K562 (cell line): ENCODE measurements at regions not wholly inside any gene's neighbourhood (a gene's known extent, or its start where the extent isn't known, plus 50 kb on each side); places are given as distances from the start of the nearest gene placed in this dataset.

Source experiments
- ASH1L ChIP-seq: fragments of 450-650 bp; IDR thresholded peaks from 2 replicates; pipeline ENCODE4 v1.6.1; 2018; ENCODE audit warnings: borderline replicate concordance, mild to moderate bottlenecking, low read depth; ENCODE audit not compliant: partially characterized antibody
- CCNT2 ChIP-seq: IDR thresholded peaks from 2 replicates; pipeline ENCODE4 v1.6.1; 2011; ENCODE audit warnings: borderline replicate concordance, low read depth, mild to moderate bottlenecking, moderate library complexity, mixed read lengths, low read length; ENCODE audit not compliant: insufficient read length; ENCODE audit errors: extremely low read depth
- DPF2 ChIP-seq: fragments of 450-650 bp; IDR thresholded peaks from 2 replicates; pipeline ENCODE4 v1.6.1; 2016
- ELK3 ChIP-seq: fragments of 450-650 bp; formaldehyde crosslinking; IDR thresholded peaks from 2 replicates; pipeline ENCODE4 v1.4.0; 2020; ENCODE audit warnings: mild to moderate bottlenecking
- ESRRA ChIP-seq: fragments of 450-650 bp; IDR thresholded peaks from 2 replicates; pipeline ENCODE4 v1.6.1; 2014; ENCODE audit warnings: low read depth, mild to moderate bottlenecking, moderate library complexity, borderline replicate concordance
- ILK ChIP-seq: fragments of 450-650 bp; IDR thresholded peaks from 2 replicates; pipeline ENCODE4 v1.6.1; 2016; ENCODE audit warnings: missing genetic modification characterization, low read depth, mild to moderate bottlenecking, missing compliant biosample characterization, moderate library complexity, borderline replicate concordance
- NR2C2 ChIP-seq, 2 experiments: fragments of 200-800 bp in 1 of 2; sonication (Bioruptor generic) in 1 of 2; sonication (generic) in 1 of 2; formaldehyde crosslinking in 1 of 2; IDR thresholded peaks; 2 replicates each; pipeline versions ENCODE4 v1.6.1 to v1.8.0; 2016 to 2022; ENCODE audit warnings: mild to moderate bottlenecking in 1 of 2, missing compliant biosample characterization in 1 of 2, missing genetic modification characterization in 1 of 2, missing genetic modification reagents in 1 of 2
- OTX1 ChIP-seq: fragments of 450-650 bp; formaldehyde crosslinking; IDR thresholded peaks from 2 replicates; pipeline ENCODE4 v1.4.0; 2022; ENCODE audit warnings: mild to moderate bottlenecking
- PKNOX1 ChIP-seq: fragments of 450-650 bp; IDR thresholded peaks from 2 replicates; pipeline ENCODE4 v1.6.1; 2016
- RAD51 ChIP-seq: fragments of 450-650 bp; IDR thresholded peaks from 2 replicates; pipeline ENCODE4 v1.7.1; 2016; ENCODE audit warnings: low read depth, mild to moderate bottlenecking, borderline replicate concordance
- RBM15 ChIP-seq: fragments of 200-400 bp; formaldehyde crosslinking; IDR thresholded peaks from 2 replicates; pipeline ENCODE4 v1.6.1; 2018; ENCODE audit warnings: mild to moderate bottlenecking, low read length, moderate library complexity; ENCODE audit not compliant: insufficient read depth
- RCOR1 ChIP-seq, 2 experiments: IDR thresholded peaks; 2 replicates each; pipeline ENCODE4 v1.6.1; 2012; ENCODE audit warnings: low read depth in 2 of 2, low read length in 2 of 2, borderline replicate concordance in 1 of 2, improper control_type of control experiment in 1 of 2
- SRSF7 ChIP-seq: fragments of 200-400 bp; formaldehyde crosslinking; optimal IDR thresholded peaks from 2 replicates; pipeline ENCODE3; 2017; ENCODE audit warnings: mild to moderate bottlenecking, low read depth, low read length
- XRCC3 ChIP-seq: fragments of 450-650 bp; IDR thresholded peaks from 2 replicates; pipeline ENCODE4 v1.6.1; 2017; ENCODE audit warnings: mild to moderate bottlenecking, moderate library complexity
- ZFPM2 ChIP-seq: fragments of 250-450 bp; sonication (Bioruptor Pico); IDR thresholded peaks from 2 replicates; pipeline ENCODE4 v1.5.1; 2022; ENCODE audit warnings: mild to moderate bottlenecking
- ZNF140 ChIP-seq: fragments of 250-450 bp; sonication (Bioruptor Pico); IDR thresholded peaks from 2 replicates; pipeline ENCODE4 v1.8.0; 2021; ENCODE audit warnings: moderate library complexity, mild to moderate bottlenecking, inconsistent platforms
- ZNF830 ChIP-seq: fragments of 250-450 bp; sonication (Bioruptor Pico); IDR thresholded peaks from 2 replicates; pipeline ENCODE4 v1.5.0; 2021; ENCODE audit warnings: mild to moderate bottlenecking
- TF ChIP-seq, protein P1 (sequence below): fragments of 450-650 bp; IDR thresholded peaks from 2 replicates; pipeline ENCODE4 v1.6.1; 2016; ENCODE audit warnings: low read depth, mild to moderate bottlenecking, moderate library complexity
- TF ChIP-seq, protein P2 (sequence below): fragments of 150-350 bp; IDR thresholded peaks from 2 replicates; pipeline ENCODE4 v1.6.1; 2014; ENCODE audit warnings: low read depth, mild to moderate bottlenecking, low read length, borderline replicate concordance

GRCh38 chr16:79770244-79771064, 169.9 kb upstream of the MAF start (continued):
- TF ChIP-seq, protein P1, sequence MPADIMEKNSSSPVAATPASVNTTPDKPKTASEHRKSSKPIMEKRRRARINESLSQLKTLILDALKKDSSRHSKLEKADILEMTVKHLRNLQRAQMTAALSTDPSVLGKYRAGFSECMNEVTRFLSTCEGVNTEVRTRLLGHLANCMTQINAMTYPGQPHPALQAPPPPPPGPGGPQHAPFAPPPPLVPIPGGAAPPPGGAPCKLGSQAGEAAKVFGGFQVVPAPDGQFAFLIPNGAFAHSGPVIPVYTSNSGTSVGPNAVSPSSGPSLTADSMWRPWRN: no peak
- TF ChIP-seq XRCC3 (no peak), PKNOX1 (peak; percentile 66; the same call in 1 of the 2 replicates), ILK (no peak), ESRRA (no peak), OTX1 (0 out of 2 replicates have a peak, but pooled peaks have one; percentile 20), ZNF140 (CRISPR knock-in tag) (no peak), ELK3 (CRISPR knock-in tag) (no peak), ZFPM2 (CRISPR knock-in tag) (no peak), ASH1L (peak; percentile 79), RCOR1 (IDR thresholded peaks at IDR 0.05; ENCODE audit: borderline replicate concordance in 1 of 2, low read depth in 2 of 2, low read length in 2 of 2) (no peak), CCNT2 (peak; percentile 72), NR2C2 (CRISPR knock-in tag; IDR thresholded peaks at IDR 0.05) (no peak), NR2C2 (tag; IDR thresholded peaks at IDR 0.05) (peak; percentile 58), RAD51 (no peak), SRSF7 (no peak), RBM15 (no peak), ZNF830 (no peak), DPF2 (no peak)
- TF ChIP-seq, protein P2, sequence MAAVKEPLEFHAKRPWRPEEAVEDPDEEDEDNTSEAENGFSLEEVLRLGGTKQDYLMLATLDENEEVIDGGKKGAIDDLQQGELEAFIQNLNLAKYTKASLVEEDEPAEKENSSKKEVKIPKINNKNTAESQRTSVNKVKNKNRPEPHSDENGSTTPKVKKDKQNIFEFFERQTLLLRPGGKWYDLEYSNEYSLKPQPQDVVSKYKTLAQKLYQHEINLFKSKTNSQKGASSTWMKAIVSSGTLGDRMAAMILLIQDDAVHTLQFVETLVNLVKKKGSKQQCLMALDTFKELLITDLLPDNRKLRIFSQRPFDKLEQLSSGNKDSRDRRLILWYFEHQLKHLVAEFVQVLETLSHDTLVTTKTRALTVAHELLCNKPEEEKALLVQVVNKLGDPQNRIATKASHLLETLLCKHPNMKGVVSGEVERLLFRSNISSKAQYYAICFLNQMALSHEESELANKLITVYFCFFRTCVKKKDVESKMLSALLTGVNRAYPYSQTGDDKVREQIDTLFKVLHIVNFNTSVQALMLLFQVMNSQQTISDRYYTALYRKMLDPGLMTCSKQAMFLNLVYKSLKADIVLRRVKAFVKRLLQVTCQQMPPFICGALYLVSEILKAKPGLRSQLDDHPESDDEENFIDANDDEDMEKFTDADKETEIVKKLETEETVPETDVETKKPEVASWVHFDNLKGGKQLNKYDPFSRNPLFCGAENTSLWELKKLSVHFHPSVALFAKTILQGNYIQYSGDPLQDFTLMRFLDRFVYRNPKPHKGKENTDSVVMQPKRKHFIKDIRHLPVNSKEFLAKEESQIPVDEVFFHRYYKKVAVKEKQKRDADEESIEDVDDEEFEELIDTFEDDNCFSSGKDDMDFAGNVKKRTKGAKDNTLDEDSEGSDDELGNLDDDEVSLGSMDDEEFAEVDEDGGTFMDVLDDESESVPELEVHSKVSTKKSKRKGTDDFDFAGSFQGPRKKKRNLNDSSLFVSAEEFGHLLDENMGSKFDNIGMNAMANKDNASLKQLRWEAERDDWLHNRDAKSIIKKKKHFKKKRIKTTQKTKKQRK: no peak
